SU-DHL-6 (cell line): ENCODE measurements at regions not wholly inside any gene's neighbourhood (a gene's known extent, or its start where the extent isn't known, plus 50 kb on each side); places are given as distances from the start of the nearest gene placed in this dataset.

Source experiments
- CTCF ChIP-seq: fragments of 200-600 bp; sonication (generic); IDR thresholded peaks from one replicate; pipeline ENCODE4 v1.5.1; 2017; ENCODE audit warnings: antibody characterized with exemption, mild to moderate bottlenecking, low read length, moderate library complexity; ENCODE audit not compliant: insufficient read depth, poor library complexity, severe bottlenecking
- EZH2phosphoT487 ChIP-seq: fragments of 200-600 bp; sonication (generic), shearing (Covaris generic); conservative IDR thresholded peaks from 2 replicates; pipeline ENCODE4 v1.6.1; 2018; ENCODE audit warnings: mild to moderate bottlenecking, antibody characterized with exemption, low read length, moderate library complexity, mixed read lengths

- no peak for TF ChIP-seq CTCF
- TF ChIP-seq EZH2phosphoT487, result no peak
Observed at GRCh38 chr2:14826518-14826917, 194.0 kb downstream of the LRATD1 start.
